ENCODE measurements at regions not wholly inside any gene's neighbourhood (a gene's known extent, or its start where the extent isn't known, plus 50 kb on each side); places are given as distances from the start of the nearest gene placed in this dataset.

GRCh38 chr4:54359919-54360650 lies 131.0 kb downstream of the PDGFRA start:
- DNase-seq = no peak

- DNase-seq = no peak
Observed at GRCh38 chr4:54363037-54363436, 133.9 kb downstream of the PDGFRA start.

GRCh38 chr4:54365691-54366090 lies 136.6 kb downstream of the PDGFRA start:
- DNase-seq = no peak

GRCh38 chr4:54367059-54367458 lies 138.0 kb downstream of the PDGFRA start:
- no peak for DNase-seq

GRCh38 chr4:54368281-54369265 lies 139.5 kb downstream of the PDGFRA start:
- no peak for DNase-seq

GRCh38 chr4:54371173-54371572 lies 142.1 kb downstream of the PDGFRA start:
- no peak for DNase-seq

- no peak for DNase-seq
Observed at GRCh38 chr4:54372951-54373350, 143.9 kb downstream of the PDGFRA start.

- no peak for DNase-seq
Observed at GRCh38 chr4:54373718-54374210, 144.7 kb downstream of the PDGFRA start.

- no peak for DNase-seq
Observed at GRCh38 chr4:54378461-54378860, 149.4 kb downstream of the PDGFRA start.

- DNase-seq = no peak
Observed at GRCh38 chr4:54384152-54384551, 155.1 kb downstream of the PDGFRA start.

- no peak for DNase-seq
Observed at GRCh38 chr4:54384563-54384962, 155.5 kb downstream of the PDGFRA start.

GRCh38 chr4:54386042-54386669 lies 157.1 kb downstream of the PDGFRA start:
- no peak for DNase-seq

GRCh38 chr4:54386693-54387092 lies 157.6 kb downstream of the PDGFRA start:
- DNase-seq = no peak

- DNase-seq = no peak
Observed at GRCh38 chr4:54390670-54391069, 161.6 kb downstream of the PDGFRA start.

- DNase-seq = no peak
Observed at GRCh38 chr4:54391104-54391503, 162.0 kb downstream of the PDGFRA start.

- DNase-seq = no peak
Observed at GRCh38 chr4:54392479-54392878, 163.4 kb downstream of the PDGFRA start.

- no peak for DNase-seq
Observed at GRCh38 chr4:54393243-54393642, 164.2 kb downstream of the PDGFRA start.

GRCh38 chr4:54395013-54395527 lies 166.0 kb downstream of the PDGFRA start:
- DNase-seq = no peak

- no peak for DNase-seq
Observed at GRCh38 chr4:54400188-54400587, 171.1 kb downstream of the PDGFRA start.

- DNase-seq = no peak
Observed at GRCh38 chr4:54400802-54401201, 171.7 kb downstream of the PDGFRA start.

- no peak for DNase-seq
Observed at GRCh38 chr4:54402880-54403480, 173.9 kb downstream of the PDGFRA start.

GRCh38 chr4:54403700-54404453 lies 174.8 kb downstream of the PDGFRA start:
- no peak for DNase-seq
